ENCODE measurements at regions not wholly inside any gene's neighbourhood (a gene's known extent, or its start where the extent isn't known, plus 50 kb on each side); places are given as distances from the start of the nearest gene placed in this dataset.

- DNase-seq (ENCODE audit: low read depth, low spot score), result no peak
These were observed 93.6 kb downstream of the MRPL36 start for GRCh38 chr5:1706021-1706420.

DNA sequence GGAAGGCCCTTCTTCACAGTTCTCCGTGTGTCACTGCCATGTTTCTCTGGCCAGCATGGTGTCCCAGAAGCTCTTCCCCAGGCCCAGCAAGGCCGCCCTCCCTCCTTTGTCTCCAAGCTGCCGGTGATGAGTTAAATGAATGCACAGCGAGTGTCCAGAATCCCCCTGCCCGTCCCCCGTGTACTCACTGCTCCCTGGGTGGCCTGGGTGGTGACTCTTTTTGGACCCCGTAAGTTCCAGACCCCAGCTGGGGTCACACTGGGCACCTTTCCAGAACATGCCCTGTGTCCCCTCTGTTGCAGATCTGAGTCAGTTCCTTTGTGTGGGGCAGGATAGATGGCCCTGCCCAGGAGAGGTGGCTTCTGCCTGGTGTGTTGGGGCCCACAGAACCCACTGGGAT is 95.0 kb downstream of the MRPL36 start:
- no peak for DNase-seq (ENCODE audit: low read depth, low spot score)

DNA sequence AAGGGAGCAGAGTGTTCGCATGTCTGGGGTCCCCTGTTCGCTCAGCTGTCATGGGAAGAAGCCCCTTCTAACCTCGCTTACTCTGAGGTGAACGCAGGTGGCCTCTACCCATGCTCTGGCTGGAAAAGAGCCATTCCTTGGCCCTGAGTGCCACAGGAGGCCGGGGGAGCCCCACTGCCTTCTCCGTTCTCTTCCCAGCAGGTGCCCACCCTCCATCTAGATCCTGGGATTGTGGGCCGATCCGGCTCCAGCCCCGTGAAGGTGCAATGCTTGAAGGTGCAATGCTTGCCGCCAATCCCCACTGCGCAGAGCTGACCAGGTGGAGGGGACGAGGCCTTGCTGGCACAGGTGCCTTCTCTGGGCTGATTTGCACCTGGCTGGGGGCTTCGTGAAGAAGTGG is 95.4 kb downstream of the MRPL36 start:
- DNase-seq (ENCODE audit: low read depth, low spot score), result no peak

GRCh38 chr5:1703352-1704050 is 96.1 kb downstream of the MRPL36 start:
- DNase-seq (ENCODE audit: low read depth, low spot score), result no peak

- DNase-seq (ENCODE audit: low read depth, low spot score), result no peak
These were observed 97.3 kb downstream of the MRPL36 start for GRCh38 chr5:1702318-1702717.

DNA sequence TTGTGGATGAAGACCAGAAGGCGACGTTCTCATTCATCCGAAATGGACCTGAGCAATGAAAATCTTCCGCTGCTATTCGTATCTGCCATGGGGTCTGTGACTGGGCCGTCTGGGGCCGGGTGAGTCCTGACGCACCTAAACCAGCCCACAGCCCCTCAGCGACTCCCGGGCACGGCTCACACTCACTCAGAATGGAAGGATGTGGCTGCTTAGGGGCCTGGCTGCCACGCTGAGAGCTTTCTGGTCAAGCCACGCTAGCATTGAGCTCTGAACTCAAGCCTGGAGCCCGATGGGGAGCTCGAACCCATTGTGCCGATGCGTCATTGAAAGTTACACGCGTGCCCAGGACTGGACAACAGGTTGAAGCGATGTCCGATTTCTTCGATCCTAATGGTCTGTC is 97.8 kb downstream of the MRPL36 start:
- no peak for DNase-seq (ENCODE audit: low read depth, low spot score)

DNA sequence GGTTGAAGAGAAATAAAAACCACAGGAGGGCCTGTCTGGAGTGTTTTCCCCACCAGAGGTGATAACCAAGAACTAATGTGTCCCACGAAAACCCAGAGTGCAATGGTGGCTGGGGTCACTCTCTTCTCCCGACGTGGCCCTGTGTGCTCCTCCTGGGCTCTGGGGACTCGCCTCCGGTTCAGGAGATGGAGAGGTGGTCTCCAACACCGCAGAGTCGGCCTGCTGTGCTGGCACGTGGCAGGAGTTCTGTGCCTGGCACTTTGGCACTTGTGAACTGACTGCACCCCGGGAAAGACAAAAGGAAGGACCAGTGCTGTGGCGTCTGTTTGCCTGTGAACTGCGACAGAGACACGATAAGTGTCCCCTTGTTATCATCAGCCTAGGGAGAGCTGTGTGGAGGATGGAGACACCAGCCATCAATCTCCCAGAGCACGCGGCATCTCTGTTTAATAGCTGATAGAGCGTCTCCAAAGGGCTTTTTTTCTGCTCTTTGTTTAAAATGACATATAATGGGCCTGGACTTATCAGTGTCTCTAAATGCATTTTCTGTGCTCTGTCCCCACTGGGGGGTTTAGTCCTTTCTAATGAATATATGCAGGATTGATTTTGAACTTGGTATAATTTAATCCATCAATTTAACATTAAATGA is 98.3 kb downstream of the MRPL36 start:
- no peak for DNase-seq (ENCODE audit: low read depth, low spot score)

DNA sequence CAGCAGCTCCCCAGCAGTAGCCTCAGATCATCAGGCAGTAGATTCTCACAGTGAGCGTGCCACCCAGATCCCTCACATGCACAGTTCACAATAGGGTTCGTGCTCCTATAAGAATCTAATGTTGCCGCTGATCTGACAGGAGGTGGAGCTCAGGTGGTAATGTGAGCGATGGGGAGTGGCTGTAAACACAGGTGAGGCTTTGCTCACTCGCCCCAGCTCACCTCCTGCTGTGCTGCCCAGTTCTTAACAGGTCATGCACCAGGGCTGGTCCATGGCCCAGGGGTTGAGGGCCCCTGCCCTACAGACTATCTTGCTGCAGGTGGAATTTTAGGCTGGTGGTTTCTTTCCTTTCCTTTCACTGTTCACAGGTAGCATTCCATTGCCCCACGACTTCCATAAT is 100.2 kb downstream of the MRPL36 start:
- no peak for DNase-seq (ENCODE audit: low read depth, low spot score)

- DNase-seq (ENCODE audit: low read depth, low spot score), result no peak
These were observed 100.9 kb downstream of the MRPL36 start for GRCh38 chr5:1698589-1699316.

GRCh38 chr5:1692381-1692780 is 107.3 kb downstream of the MRPL36 start:
- DNase-seq (ENCODE audit: low read depth, low spot score), result no peak

DNA sequence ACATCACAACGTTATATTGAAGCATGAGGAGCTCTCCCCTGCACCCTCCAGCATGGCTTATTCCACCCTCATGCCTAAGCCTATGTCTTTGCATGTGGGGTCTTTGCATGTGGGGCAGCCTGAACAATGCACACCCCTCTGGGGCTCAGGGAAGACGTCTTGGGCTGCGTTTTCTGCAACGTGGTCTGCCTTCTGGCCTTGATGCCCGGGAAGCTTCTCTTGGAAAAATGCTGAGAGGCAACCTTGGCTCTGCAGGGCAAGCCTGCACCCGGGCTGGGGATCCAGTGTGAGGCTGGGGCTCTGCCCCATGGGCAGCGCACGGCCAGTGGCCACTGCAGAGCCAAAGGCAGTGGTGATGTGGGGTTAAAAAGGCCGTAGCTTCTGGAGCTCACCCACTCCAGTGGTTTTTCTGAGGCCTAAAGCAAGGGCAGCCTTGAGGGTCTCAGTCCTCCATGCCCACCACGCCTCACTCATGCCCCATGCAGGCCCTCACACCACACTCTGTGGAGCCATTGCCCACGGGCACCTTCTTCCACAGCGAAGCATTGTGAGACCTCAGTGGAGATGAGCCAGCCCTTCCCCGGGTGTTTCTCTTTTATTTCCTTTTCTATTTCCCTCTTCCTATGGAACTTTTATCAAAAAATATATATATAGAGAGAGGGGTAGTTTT is 112.2 kb downstream of the MRPL36 start:
- no peak for DNase-seq (ENCODE audit: low read depth, low spot score)

GRCh38 chr5:1686016-1686802 is 113.4 kb downstream of the MRPL36 start:
- no peak for DNase-seq (ENCODE audit: low read depth, low spot score)

GRCh38 chr5:1685066-1685465 is 114.6 kb downstream of the MRPL36 start:
- no peak for DNase-seq (ENCODE audit: low read depth, low spot score)

DNA sequence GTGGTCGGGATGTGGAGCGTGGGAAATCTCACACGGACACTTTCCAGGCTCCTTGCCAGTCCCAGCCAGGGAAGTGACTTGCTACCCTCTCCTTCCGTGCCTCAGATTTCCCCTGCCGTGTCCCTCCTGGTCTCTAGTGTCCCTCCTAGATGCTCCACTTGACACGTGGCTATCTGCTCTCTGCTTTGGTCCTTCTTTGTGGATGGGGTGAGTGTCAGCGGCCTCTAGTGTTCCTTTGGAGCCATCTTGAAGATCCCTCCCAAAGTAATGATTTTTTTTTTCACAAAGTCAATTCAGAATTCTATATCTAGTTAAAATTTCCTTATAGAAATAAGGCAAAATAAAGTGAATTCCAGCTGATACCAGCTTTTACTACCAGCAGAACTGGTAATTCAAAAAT is 117.7 kb downstream of the MRPL36 start:
- no peak for DNase-seq (ENCODE audit: low read depth, low spot score)

DNA sequence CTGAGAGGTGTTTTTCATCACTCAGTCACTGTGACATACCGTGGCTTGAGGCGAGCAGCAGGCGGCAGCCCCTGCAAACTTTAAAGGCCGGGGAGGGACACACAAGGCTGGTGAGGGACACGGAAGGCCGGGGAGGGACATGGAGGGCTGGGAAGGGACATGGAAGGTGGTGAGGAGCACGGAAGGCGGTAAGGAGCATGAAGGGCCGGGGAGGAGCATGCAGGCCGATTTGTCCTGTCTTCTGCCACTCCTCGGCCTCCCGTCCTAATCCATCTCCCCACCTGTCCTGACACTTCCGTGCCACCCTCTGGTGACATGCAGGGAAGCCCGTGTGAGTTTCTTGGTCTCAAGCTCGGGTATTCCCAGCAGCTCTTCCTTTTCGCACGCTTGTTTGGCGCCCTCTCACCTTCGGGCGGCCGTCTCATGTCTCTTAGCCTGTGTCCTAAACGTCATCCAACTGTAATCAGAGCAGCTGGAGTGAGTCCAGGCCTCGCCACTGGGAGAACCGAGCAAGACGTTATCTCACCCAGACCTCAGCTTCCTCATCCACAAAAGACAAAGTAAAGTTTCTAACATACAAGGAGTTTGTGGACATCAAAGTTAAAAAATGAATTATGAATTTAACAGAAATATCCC is 126.5 kb downstream of the MRPL36 start:
- DNase-seq (ENCODE audit: low read depth, low spot score), result no peak

GRCh38 chr5:1672396-1672795 is 127.2 kb downstream of the MRPL36 start:
- no peak for DNase-seq (ENCODE audit: low read depth, low spot score)

DNA sequence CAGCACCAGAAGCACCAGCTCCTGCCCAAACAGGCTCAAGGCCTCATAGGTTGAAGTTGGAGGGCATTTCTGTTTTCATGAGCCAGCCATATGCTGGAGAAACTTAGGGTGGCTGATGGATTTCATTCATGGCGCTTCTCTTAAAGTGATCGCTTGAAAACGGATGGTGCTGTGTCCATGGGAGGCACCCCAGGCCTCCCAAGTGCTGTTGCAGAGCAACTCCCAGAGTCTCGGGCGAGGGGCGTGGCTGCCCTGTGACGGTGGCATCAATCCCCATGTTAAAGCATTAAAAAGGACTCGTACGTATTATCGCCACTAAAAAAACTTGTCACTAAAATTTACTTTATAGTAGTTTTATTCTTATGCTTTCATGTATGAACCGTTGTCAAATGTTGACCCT is 128.3 kb downstream of the MRPL36 start:
- DNase-seq (ENCODE audit: low read depth, low spot score), result no peak

GRCh38 chr5:1670351-1670750 is 129.3 kb downstream of the MRPL36 start:
- no peak for DNase-seq (ENCODE audit: low read depth, low spot score)

- DNase-seq (ENCODE audit: low read depth, low spot score), result no peak
These were observed 130.1 kb downstream of the MRPL36 start for GRCh38 chr5:1669276-1670155.

DNA sequence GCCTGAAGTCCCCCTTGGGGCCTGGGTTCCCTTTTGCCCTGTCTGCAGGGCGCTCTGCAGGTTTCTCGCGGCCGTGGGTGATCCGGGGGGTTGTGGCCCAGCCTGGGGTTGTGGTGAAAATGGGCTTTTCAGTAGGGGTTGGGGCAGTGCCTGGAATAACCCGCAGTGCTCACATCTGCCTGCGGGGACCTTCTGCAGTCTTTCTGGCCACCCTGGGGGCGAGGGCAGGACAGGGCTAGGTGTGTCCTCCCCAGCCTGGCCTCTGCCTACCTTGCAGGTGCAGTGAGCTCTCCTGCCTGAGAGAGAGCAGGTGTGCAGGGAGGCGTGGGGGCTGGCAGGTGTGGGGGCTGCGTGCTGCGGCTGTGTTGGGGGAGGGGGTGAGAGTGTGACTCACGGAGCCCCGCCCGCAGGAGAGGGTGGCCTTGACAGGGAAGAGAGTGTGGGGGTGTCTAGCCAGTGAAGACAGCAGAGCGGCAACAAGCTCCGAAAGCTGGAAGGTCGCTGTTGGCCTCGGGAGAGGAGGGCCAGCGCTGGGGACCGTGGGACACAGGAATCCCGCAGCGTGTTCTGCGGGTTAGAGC is 131.4 kb downstream of the MRPL36 start:
- no peak for DNase-seq (ENCODE audit: low read depth, low spot score)
